Right atrium auricular region (tissue), 2 donors: ENCODE measurements at regions not wholly inside any gene's neighbourhood (a gene's known extent, or its start where the extent isn't known, plus 50 kb on each side); places are given as distances from the start of the nearest gene placed in this dataset.

ENCODE experiments used
- DNase-seq: peaks from one replicate; pipeline ENCODE4 v3.0.0-alpha.2; 2019; ENCODE audit warnings: low spot score
- H3K27ac ChIP-seq, 2 donors: fragments of 200-600 bp; sonication (generic); 1 replicate in 1 of 2; 2 replicates in 1 of 2; pipeline ENCODE4 v1.5.1; 2016 to 2019
- H3K27me3 ChIP-seq, 2 donors: fragments of 200-600 bp; sonication (generic); one replicate each; pipeline versions ENCODE4 v1.5.1 to v1.6.0; 2017 to 2019
- H3K36me3 ChIP-seq: fragments of 200-600 bp; sonication (generic); one replicate; pipeline ENCODE4 v1.5.1; 2016
- H3K4me1 ChIP-seq, 2 donors: fragments of 200-600 bp; sonication (generic); one replicate each; pipeline versions ENCODE4 v1.5.1 to v1.6.0; 2017 to 2019
- H3K4me3 ChIP-seq, 2 donors: fragments of 200-600 bp; sonication (generic); 1 replicate in 1 of 2; 2 replicates in 1 of 2; pipeline ENCODE4 v1.5.1; 2017 to 2019; ENCODE audit warnings: mild to moderate bottlenecking in 1 of 2, moderate library complexity in 1 of 2
- H3K9me3 ChIP-seq, 2 donors: fragments of 200-600 bp; sonication (generic); one replicate each; pipeline ENCODE4 v1.5.1; 2019
- CTCF ChIP-seq, 2 donors: fragments of 200-600 bp; sonication (generic); IDR thresholded peaks; one replicate each; pipeline ENCODE4 v1.5.1; 2019; ENCODE audit warnings: antibody characterized with exemption in 2 of 2

- Histone ChIP-seq H3K27me3 (no peaks in the 10 kb centered on the region), H3K4me3 (no peak overlapping the region), H3K4me1 (peaks cover 0 to 11% of the 10 kb centered on the region in 2 donors), H3K27ac (peak overlapping the region in 1 of 2 donors; percentile 13), H3K9me3 (no peaks in the 10 kb centered on the region), H3K36me3 (no peaks in the 10 kb centered on the region)
- no peak for DNase-seq
- TF ChIP-seq CTCF (IDR thresholded peaks at IDR 0.05), result no peak
Observed at GRCh38 chr4:138672393-138672976, 343.1 kb upstream of the NOCT start.

- Histone ChIP-seq H3K36me3 (no peaks in the 10 kb centered on the region), H3K27me3 (no peaks in the 10 kb centered on the region), H3K4me3 (no peak overlapping the region), H3K4me1 (peaks cover 0 to 11% of the 10 kb centered on the region in 2 donors), H3K27ac (no peak overlapping the region), H3K9me3 (no peaks in the 10 kb centered on the region)
- TF ChIP-seq CTCF (IDR thresholded peaks at IDR 0.05), result no peak
- DNase-seq, result no peak
Observed at GRCh38 chr4:138671606-138672084, 343.9 kb upstream of the NOCT start.

- Histone ChIP-seq H3K9me3 (no peaks in the 10 kb centered on the region), H3K4me1 (peaks cover 0 to 11% of the 10 kb centered on the region in 2 donors), H3K36me3 (no peaks in the 10 kb centered on the region), H3K4me3 (no peak overlapping the region), H3K27me3 (no peaks in the 10 kb centered on the region), H3K27ac (no peak overlapping the region)
- TF ChIP-seq CTCF (IDR thresholded peaks at IDR 0.05), result no peak
- no peak for DNase-seq
Observed at GRCh38 chr4:138671106-138671505, 344.5 kb upstream of the NOCT start.

- Histone ChIP-seq H3K4me1 (peaks cover 0 to 11% of the 10 kb centered on the region in 2 donors), H3K27ac (no peak overlapping the region), H3K4me3 (no peak overlapping the region), H3K9me3 (no peaks in the 10 kb centered on the region), H3K36me3 (no peaks in the 10 kb centered on the region), H3K27me3 (no peaks in the 10 kb centered on the region)
- no peak for TF ChIP-seq CTCF (IDR thresholded peaks at IDR 0.05)
- DNase-seq, result no peak
Observed at GRCh38 chr4:138670681-138671080, 344.9 kb upstream of the NOCT start.

- Histone ChIP-seq H3K4me1 (peaks cover 0 to 11% of the 10 kb centered on the region in 2 donors), H3K27me3 (no peaks in the 10 kb centered on the region), H3K27ac (no peak overlapping the region), H3K9me3 (no peaks in the 10 kb centered on the region), H3K36me3 (no peaks in the 10 kb centered on the region), H3K4me3 (no peak overlapping the region)
- no peak for TF ChIP-seq CTCF (IDR thresholded peaks at IDR 0.05)
- no peak for DNase-seq
Observed at GRCh38 chr4:138669479-138670315, 345.9 kb upstream of the NOCT start.
